ENCODE measurements at regions not wholly inside any gene's neighbourhood (a gene's known extent, or its start where the extent isn't known, plus 50 kb on each side); places are given as distances from the start of the nearest gene placed in this dataset.
"Not testable (repeated sequence)": the region's sequence is repeated elsewhere in the genome, so short reads cannot be mapped to it uniquely, and the experiment has no call there.

DNA sequence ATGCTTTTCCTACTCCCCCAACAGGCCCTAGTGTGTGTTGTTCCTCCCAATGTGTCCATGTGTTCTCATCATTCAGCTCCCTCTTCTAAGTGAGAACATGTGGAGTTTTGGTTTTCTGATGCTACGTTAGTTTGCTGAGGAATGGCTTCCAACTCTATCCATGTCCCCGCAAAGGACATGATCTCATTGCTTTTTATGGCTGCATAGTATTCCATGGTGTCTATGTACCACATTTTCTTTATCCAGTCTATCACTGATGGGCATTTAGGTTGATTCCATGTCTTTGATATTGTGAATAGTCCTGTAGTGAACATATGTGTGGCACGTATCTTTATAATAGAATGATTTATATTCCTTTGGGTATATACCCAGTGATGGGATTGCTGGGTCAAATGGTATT is 72.5 kb upstream of the CCNY start:
- DNase-seq = not testable (repeated sequence)

DNA sequence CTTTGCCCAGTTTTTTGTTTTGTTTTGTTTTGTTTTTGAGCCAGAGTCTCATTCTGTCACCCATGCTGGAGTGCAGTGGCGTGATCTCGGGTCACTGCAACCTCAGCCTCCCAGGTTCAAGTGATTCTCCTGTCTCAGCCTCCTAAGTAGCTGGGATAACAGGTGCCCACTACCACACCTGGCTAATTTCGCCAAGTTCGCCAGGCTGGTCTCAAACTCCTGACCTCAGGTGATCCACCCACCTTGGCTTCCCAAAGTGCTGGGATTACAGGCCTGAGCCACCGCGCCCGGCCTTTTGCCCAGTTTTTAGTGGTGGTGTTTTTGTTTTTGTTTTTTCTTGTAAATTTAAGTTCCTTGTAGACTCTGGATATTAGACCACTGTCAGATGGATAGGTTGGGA is 71.7 kb upstream of the CCNY start:
- not testable (repeated sequence) for DNase-seq

DNA sequence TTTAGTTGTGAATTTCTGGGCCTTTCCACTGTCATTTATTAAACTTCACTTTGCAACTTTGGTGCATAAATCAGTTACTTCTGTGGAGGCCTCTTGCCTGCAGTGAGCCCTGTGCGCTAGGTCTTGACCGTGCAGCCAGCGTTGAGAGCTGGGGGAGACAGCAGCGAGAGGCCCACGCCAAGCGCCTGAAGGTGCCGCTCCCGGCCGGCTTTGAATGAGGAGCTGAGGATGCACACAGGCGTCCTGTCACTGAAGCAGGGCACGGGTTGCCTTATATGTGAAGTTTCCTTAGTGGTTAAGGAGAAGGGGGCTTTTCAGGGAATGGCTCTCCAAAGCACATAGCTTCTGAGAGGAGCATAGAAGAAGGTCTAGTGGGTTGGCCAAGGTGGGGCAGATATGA is 70.9 kb upstream of the CCNY start:
- DNase-seq = no peak

DNA sequence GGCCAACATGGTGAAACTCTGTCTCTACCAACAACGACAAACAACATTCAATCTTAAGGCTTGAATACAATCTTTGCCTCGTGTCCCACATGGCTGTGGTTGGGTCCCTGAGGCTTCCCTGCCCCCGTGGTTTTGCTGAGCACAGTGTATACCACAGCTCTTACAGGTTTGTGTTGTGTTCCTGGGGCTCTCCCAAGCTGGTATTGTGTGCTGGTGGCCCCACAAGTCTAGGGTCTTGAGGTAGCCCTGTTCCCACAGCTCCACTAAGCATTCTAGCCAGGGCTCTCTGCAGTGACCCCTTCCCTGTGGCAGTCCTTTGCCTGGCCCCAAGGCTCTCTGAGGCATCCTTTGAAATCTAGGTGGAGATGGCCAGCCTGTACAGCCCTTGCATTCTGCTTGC is 68.0 kb upstream of the CCNY start:
- DNase-seq = no peak

DNA sequence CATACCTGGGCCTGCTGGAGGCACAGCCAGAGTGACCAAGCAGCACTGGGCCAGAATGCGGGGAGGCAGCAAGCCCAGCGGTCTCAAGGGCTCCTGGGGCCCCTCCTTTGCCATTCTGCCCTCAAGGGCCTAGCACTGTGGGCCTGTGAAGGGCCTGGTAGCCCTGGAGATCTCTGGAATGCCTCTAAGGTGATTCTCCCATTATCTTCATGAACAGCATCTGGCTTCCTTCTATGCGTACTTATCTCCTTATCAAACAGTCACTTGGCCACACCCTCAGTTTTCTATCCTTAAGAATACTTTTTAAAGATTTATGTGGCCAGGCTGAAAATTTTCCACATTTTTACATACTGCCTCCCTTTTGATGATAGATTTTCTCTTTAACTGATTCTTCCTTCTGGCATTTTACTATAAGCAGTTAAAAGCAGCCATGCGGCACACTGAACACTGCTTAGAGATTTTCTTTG is 67.5 kb upstream of the CCNY start:
- DNase-seq = no peak

DNA sequence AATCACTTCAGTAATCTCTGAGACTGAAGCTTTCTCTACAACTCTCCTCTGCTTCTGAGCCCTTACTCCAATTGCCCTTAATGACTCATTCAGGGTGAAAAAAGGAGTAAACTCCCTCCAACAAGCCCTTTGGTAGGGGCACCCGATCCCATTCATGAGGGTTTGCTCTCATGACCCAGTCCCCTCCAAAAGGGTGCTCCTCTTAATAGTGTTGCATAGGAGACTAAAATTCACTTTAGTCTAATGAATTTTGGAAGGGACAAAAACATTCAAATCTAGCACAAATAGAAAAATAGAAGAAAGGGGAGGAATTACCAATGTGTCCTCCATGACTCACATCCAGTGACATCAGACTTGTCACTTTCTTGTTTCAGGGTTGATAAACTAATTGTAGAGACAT is 66.2 kb upstream of the CCNY start:
- DNase-seq = no peak

DNA sequence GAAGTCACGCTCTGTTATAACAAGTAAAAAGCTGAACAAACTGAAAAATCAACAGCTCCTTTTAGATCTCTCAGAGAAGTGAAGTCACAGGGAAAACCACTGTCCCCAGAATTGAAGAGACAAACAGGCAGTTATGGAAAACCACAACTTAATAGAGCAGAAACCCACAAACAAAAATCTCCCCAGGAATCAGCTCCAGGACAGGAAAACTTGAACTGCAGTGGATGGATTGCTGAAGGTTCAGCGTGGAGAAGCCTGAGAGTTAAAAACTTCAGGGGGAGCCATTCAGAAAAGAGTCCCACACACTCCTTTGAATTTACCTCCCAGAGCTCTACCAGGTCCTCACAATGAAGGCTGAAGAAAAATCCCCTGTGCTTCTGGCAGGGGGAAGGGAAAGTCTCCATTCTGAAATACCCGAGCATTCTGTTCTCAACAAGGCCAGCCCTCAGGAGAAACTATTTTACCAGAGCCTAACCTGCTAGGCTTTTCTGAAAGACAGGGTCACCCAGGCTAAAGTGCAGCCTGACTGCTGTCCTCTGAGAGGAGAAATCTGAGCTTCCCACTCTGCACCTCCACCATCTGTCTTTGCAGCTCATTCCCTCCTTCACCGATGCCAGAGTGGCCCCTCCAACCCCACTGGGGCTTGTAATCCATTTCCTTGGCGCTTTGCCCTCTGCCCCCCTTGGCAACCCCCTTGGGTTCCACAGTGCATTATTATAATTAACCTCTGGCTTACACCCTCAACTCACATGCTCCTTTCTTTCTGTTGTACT is 65.0 kb upstream of the CCNY start:
- peak; percentile 61 for DNase-seq

DNA sequence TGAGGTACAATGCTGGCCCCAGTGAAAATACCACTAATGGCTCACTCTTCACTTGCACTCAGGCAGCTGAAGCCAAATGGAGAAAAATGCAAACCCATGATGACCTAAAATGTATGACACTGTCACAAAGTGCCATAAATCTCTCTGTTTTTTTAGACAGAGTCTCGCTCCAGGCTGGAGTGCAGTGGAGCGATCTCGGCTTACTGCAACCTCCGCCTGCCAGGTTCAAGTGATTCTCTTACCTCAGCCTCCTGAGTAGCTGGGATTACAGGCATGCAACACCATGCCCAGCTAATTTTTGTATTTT is 64.5 kb upstream of the CCNY start:
- not testable (repeated sequence) for DNase-seq

DNA sequence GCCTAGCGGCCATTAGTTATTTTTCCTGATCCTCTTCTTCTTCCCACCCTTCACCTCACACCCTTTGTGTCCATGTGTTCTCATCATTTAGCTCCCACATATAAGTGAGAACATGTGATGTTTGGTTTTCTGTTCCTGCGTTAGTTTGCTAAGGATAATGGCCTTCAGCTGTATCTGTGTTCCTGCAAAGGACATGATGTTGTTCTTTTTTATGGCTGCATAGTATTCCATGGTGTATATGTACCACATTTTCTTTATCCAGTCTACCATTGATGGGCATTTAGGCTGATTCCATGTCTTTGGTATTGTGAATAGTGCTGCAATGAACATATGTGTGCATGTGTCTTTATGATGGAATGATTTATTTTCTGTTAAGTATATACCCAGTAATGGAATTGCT is 63.9 kb upstream of the CCNY start:
- DNase-seq = not testable (repeated sequence)

DNA sequence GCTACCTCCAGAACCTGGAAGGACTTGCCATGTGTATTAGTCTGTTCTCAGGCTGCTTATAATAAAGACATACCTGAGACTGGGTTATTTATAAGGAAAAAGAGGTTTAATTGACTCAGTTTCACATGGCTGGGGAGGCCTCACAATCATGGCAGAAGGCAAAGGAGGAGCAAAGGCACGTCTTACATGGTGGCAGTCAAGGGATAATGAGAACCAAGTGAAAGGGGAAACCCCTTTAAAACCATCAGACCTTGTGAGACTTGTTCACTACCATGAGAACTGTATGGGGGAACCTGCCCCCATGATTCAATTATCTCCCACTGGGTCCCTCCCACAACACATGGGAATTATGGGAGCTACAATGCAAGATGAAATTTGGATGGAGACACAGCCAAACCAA is 62.3 kb upstream of the CCNY start:
- DNase-seq = not testable (repeated sequence)

DNA sequence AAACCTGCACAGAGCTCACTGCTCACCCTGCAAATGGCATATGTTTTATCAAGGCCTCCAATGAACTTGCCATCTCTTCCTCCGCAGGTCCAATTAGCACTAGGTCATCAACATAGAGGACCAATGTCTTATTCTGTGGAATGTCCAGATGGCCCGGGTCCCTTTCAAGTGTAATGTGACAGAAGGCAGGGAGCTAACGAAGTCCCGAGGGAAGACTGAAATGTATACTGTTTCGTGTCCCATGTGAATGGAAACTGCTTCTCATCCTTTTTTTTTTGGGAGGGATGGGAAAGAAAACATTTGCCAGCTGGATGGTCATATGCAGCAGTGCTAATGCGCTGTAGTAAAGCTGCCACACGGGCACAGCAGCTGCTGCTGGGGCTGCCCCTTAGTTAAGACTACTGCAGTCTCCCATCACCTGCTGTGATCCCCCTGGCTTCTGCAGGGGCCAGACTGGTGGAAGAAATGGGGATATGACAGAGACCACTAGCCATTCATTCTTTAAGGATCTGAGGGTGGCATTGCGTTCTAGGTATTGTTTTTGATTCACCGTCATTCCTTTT is 61.7 kb upstream of the CCNY start:
- DNase-seq = no peak

DNA sequence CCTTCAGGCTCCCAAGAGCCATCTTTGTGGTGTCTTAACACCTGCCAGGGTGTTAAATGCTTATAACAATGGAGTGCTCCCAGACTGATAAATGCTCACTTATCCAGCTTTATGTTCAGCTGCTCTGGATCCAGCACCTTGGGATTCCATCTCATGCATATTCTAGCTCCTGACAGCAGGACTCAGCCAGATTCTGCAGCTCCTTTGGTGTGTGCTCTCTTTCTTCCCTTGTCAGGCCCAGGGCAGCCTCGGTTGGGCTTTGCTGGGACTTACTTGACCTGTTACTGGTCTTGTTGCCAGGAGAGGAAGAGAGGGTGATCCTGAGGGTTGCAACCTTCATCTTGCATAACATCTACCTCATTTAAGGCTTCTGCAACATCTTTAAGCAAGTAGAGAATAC is 59.4 kb upstream of the CCNY start:
- no peak for DNase-seq

DNA sequence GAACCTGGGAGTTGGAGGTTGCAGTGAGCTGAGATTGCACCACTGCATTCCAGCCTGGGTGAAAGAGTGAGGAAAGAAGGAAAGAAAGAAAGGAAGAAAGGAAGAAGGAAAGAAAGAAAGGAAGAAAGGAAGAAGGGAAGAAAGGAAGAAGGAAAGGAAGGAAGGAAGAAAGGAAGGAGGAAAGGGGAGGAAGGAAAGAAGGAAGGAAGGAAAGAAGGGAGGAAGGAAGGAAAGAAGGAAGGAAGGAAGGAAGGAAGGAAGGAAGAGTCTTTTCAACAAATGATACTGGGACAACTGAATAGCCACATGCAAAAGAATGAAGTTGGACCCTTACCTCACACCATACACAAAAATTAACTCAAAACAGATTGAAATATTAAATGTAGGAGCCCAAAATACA is 56.1 kb upstream of the CCNY start:
- not testable (repeated sequence) for DNase-seq
